ENCODE measurements at regions not wholly inside any gene's neighbourhood (a gene's known extent, or its start where the extent isn't known, plus 50 kb on each side); places are given as distances from the start of the nearest gene placed in this dataset.

- TF ChIP-seq CTCF (IDR thresholded peaks at IDR 0.05 in 2 of 3, conservative IDR thresholded peaks at IDR 0.05 in 1 of 3; ENCODE audit: borderline replicate concordance in 1 of 3, insufficient read depth in 1 of 3, low read depth in 2 of 3, low read length in 2 of 3), result no peak
- no peak for TF ChIP-seq POLR2A (IDR thresholded peaks at IDR 0.05; ENCODE audit: borderline replicate concordance, extremely low read depth, insufficient read depth, insufficient read length)
- TF ChIP-seq SIN3A (IDR thresholded peaks at IDR 0.05; ENCODE audit: low read depth), result no peak
- no peak for TF ChIP-seq SRF (IDR thresholded peaks at IDR 0.05; ENCODE audit: low read depth)
- no peak for TF ChIP-seq RAD21 (IDR thresholded peaks at IDR 0.05; ENCODE audit: low read depth)
- no peak for TF ChIP-seq ZBTB33 (IDR thresholded peaks at IDR 0.05; ENCODE audit: extremely low read depth, insufficient replicate concordance, low read length)
Measured at GRCh38 chr5:82807021-82807420, 270.2 kb downstream of the TMEM167A start.
